Endodermal cell (in vitro differentiated cells): ENCODE measurements at regions not wholly inside any gene's neighbourhood (a gene's known extent, or its start where the extent isn't known, plus 50 kb on each side); places are given as distances from the start of the nearest gene placed in this dataset.

ENCODE experiments used
- DNase-seq: peaks from one replicate; pipeline ENCODE4 v3.0.0-alpha.2; 2017
- H3K27ac ChIP-seq: 2 replicates; pipeline ENCODE4 v1.5.1; 2013; ENCODE audit warnings: mild to moderate bottlenecking, low read depth, low read length, moderate library complexity
- H3K27me3 ChIP-seq: 2 replicates; pipeline ENCODE4 v1.6.1; 2013; ENCODE audit warnings: mild to moderate bottlenecking, low read length, moderate library complexity; ENCODE audit not compliant: insufficient read depth, control insufficient read depth, poor library complexity, severe bottlenecking
- H3K36me3 ChIP-seq: 2 replicates; pipeline ENCODE4 v1.7.0; 2013; ENCODE audit warnings: mild to moderate bottlenecking, low read length, moderate library complexity; ENCODE audit not compliant: control insufficient read depth, insufficient read depth
- H3K4me1 ChIP-seq: one replicate; pipeline ENCODE4 v1.7.0; 2013; ENCODE audit warnings: low read length; ENCODE audit not compliant: control insufficient read depth, insufficient read depth
- H3K4me3 ChIP-seq: 2 replicates; pipeline ENCODE4 v1.5.1; 2013; ENCODE audit warnings: mild to moderate bottlenecking, low read length, moderate library complexity
- H3K9ac ChIP-seq: 2 replicates; pipeline ENCODE4 v1.6.1; 2013; ENCODE audit warnings: mild to moderate bottlenecking, low read length, moderate library complexity; ENCODE audit not compliant: poor library complexity, severe bottlenecking; ENCODE audit errors: extremely low read depth
- H3K9me3 ChIP-seq: 2 replicates; pipeline ENCODE4 v1.6.1; 2013; ENCODE audit warnings: mild to moderate bottlenecking, low read length, moderate library complexity; ENCODE audit not compliant: control insufficient read depth
- H3K27ac Mint-ChIP-seq: 2 replicates; pipeline ENCODE4 v1.8.0; 2020; ENCODE audit warnings: mixed read lengths
- H3K27me3 Mint-ChIP-seq: 2 replicates; pipeline ENCODE4 v1.8.0; 2021; ENCODE audit warnings: mild to moderate bottlenecking, mixed read lengths; ENCODE audit not compliant: insufficient read depth
- H3K36me3 Mint-ChIP-seq: 2 replicates; pipeline ENCODE4 v1.8.0; 2020; ENCODE audit warnings: low read depth, mixed read lengths
- H3K4me1 Mint-ChIP-seq: 2 replicates; pipeline ENCODE4 v1.8.0; 2020; ENCODE audit warnings: mixed read lengths
- H3K4me3 Mint-ChIP-seq: 2 replicates; pipeline ENCODE4 v1.8.0; 2020; ENCODE audit warnings: mild to moderate bottlenecking, moderate library complexity, mixed read lengths
- H3K9me3 Mint-ChIP-seq: 2 replicates; pipeline ENCODE4 v1.8.0; 2020; ENCODE audit warnings: mild to moderate bottlenecking, mixed read lengths
- WGBS, 2 experiments: methylation state at CpG; one replicate each; pipeline versions ENCODE4 v1.1.5 to v1.1.7; 2013; ENCODE audit warnings: missing lambda C conversion rate in 2 of 2, mixed read lengths in 1 of 2; ENCODE audit not compliant: insufficient coverage in 1 of 2, insufficient read length in 1 of 2; 5-methylcytosine and 5-hydroxymethylcytosine counted together
- TF ChIP-seq, protein P1 (sequence below): fragments of 200-600 bp; sonication (generic); conservative IDR thresholded peaks from 2 replicates; pipeline ENCODE4 v1.5.0; 2021; ENCODE audit warnings: antibody characterized with exemption, mild to moderate bottlenecking

- Histone ChIP-seq H3K27ac (no peak overlapping the region), H3K36me3 (no peaks in the 10 kb centered on the region), H3K4me3 (no peak overlapping the region), H3K9ac (no peak overlapping the region), H3K27me3 (no peaks in the 10 kb centered on the region), H3K4me1 (no peaks in the 10 kb centered on the region), H3K9me3 (no peaks in the 10 kb centered on the region)
- 20 to 59% methylated on average over 1 to 2 of the region's 2 CpGs for WGBS, 2 experiments
- no peak overlapping the region for H3K27ac Mint-ChIP-seq
- no peak for DNase-seq
- H3K36me3 Mint-ChIP-seq, result no peaks in the 10 kb centered on the region
- no peaks in the 10 kb centered on the region for H3K27me3 Mint-ChIP-seq
- H3K9me3 Mint-ChIP-seq, result no peaks in the 10 kb centered on the region
- TF ChIP-seq, protein P1, sequence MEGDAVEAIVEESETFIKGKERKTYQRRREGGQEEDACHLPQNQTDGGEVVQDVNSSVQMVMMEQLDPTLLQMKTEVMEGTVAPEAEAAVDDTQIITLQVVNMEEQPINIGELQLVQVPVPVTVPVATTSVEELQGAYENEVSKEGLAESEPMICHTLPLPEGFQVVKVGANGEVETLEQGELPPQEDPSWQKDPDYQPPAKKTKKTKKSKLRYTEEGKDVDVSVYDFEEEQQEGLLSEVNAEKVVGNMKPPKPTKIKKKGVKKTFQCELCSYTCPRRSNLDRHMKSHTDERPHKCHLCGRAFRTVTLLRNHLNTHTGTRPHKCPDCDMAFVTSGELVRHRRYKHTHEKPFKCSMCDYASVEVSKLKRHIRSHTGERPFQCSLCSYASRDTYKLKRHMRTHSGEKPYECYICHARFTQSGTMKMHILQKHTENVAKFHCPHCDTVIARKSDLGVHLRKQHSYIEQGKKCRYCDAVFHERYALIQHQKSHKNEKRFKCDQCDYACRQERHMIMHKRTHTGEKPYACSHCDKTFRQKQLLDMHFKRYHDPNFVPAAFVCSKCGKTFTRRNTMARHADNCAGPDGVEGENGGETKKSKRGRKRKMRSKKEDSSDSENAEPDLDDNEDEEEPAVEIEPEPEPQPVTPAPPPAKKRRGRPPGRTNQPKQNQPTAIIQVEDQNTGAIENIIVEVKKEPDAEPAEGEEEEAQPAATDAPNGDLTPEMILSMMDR, result no peak
- H3K4me3 Mint-ChIP-seq, result no peak overlapping the region
- H3K4me1 Mint-ChIP-seq, result no peaks in the 10 kb centered on the region
Measured at GRCh38 chr1:14255711-14256110, 342.8 kb upstream of the KAZN start.

DNA sequence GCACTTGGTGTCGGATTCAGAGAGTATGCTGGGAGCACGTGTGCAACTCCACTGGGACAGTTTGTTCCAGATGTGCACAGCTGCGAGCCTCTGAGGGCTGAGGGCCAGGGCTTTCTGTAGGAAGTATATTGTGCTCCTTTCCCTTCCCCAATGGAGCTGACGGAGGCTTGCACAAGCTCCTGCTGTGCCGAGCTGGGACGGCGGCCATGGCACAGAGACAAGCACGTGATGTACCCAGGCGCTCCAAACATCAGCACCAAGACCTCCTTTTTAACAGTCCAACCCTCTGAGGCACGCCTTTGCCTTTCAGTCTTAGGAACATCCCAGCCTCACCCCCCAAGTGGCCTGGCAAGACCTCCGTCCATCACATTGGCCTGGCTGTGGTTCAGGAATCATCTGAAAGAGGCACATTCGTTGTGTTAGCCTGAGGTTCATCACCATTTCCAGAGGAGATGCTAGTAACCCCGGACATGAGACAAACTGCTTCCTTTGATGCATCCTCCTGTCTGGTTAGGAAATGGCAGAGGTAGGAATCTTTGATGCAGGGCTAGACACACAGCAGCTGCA lies 339.2 kb upstream of the KAZN start:
- H3K36me3 Mint-ChIP-seq, result no peaks in the 10 kb centered on the region
- H3K27ac Mint-ChIP-seq, result no peak overlapping the region
- Histone ChIP-seq H3K27ac (no peak overlapping the region), H3K4me3 (no peak overlapping the region), H3K27me3 (no peaks in the 10 kb centered on the region), H3K4me1 (no peaks in the 10 kb centered on the region), H3K9ac (no peak overlapping the region), H3K36me3 (no peaks in the 10 kb centered on the region), H3K9me3 (no peaks in the 10 kb centered on the region)
- TF ChIP-seq, protein P1, result no peak
- no peak overlapping the region for H3K4me3 Mint-ChIP-seq
- peaks cover 3% of the 10 kb centered on the region for H3K27me3 Mint-ChIP-seq
- H3K9me3 Mint-ChIP-seq, result no peaks in the 10 kb centered on the region
- H3K4me1 Mint-ChIP-seq, result no peaks in the 10 kb centered on the region
- no peak for DNase-seq
- WGBS, 2 experiments, result 89 to 90% methylated on average over 5 to 13 of the region's 13 CpGs

GRCh38 chr1:14260480-14260879 lies 338.0 kb upstream of the KAZN start:
- Histone ChIP-seq H3K36me3 (no peaks in the 10 kb centered on the region), H3K9ac (no peak overlapping the region), H3K4me3 (no peak overlapping the region), H3K4me1 (no peaks in the 10 kb centered on the region), H3K9me3 (no peaks in the 10 kb centered on the region), H3K27me3 (no peaks in the 10 kb centered on the region), H3K27ac (no peak overlapping the region)
- no peaks in the 10 kb centered on the region for H3K36me3 Mint-ChIP-seq
- DNase-seq, result no peak
- no peak overlapping the region for H3K4me3 Mint-ChIP-seq
- TF ChIP-seq, protein P1, result no peak
- no peaks in the 10 kb centered on the region for H3K4me1 Mint-ChIP-seq
- 91 to 92% methylated on average over 5 to 8 of the region's 8 CpGs for WGBS, 2 experiments
- H3K27ac Mint-ChIP-seq, result no peak overlapping the region
- peaks cover 5% of the 10 kb centered on the region for H3K27me3 Mint-ChIP-seq
- no peaks in the 10 kb centered on the region for H3K9me3 Mint-ChIP-seq
